Loucy (cell line): ENCODE measurements at regions not wholly inside any gene's neighbourhood (a gene's known extent, or its start where the extent isn't known, plus 50 kb on each side); places are given as distances from the start of the nearest gene placed in this dataset.

Experiments
- H2AFZ ChIP-seq: fragments of 200-600 bp; sonication (generic); 2 replicates; pipeline ENCODE4 v1.6.0; 2016; ENCODE audit warnings: antibody characterized with exemption, mild to moderate bottlenecking, low read length, moderate library complexity
- H3F3A ChIP-seq: fragments of 200-600 bp; 2 replicates; pipeline ENCODE4 v1.6.0; 2016; ENCODE audit warnings: antibody characterized with exemption, low read depth, mild to moderate bottlenecking
- H3K27me3 ChIP-seq: fragments of 200-600 bp; sonication (generic); 2 replicates; pipeline ENCODE4 v1.6.1; 2014; ENCODE audit warnings: low read length, mild to moderate bottlenecking; ENCODE audit not compliant: insufficient read depth, poor library complexity, severe bottlenecking
- H3K36me3 ChIP-seq: fragments of 200-600 bp; sonication (generic); 2 replicates; pipeline ENCODE4 v1.6.1; 2016; ENCODE audit warnings: low read length; ENCODE audit not compliant: insufficient read depth
- H3K4me1 ChIP-seq: fragments of 200-600 bp; sonication (generic); 2 replicates; pipeline ENCODE4 v1.5.1; 2014; ENCODE audit warnings: low read length, mild to moderate bottlenecking; ENCODE audit not compliant: insufficient read depth, poor library complexity, severe bottlenecking
- H3K4me2 ChIP-seq: fragments of 200-600 bp; sonication (generic); 2 replicates; pipeline ENCODE4 v1.6.0; 2014; ENCODE audit warnings: antibody characterized with exemption, low read length, low read depth, mild to moderate bottlenecking; ENCODE audit not compliant: poor library complexity, severe bottlenecking
- H3K4me3 ChIP-seq: fragments of 200-600 bp; sonication (generic); 2 replicates; pipeline ENCODE4 v1.5.1; 2014; ENCODE audit warnings: low read length, mild to moderate bottlenecking, mixed read lengths; ENCODE audit not compliant: poor library complexity, severe bottlenecking
- H3K79me2 ChIP-seq: fragments of 200-600 bp; sonication (generic); 2 replicates; pipeline ENCODE4 v1.6.1; 2014; ENCODE audit warnings: low read length; ENCODE audit not compliant: insufficient read depth
- H3K9ac ChIP-seq: fragments of 200-600 bp; sonication (generic); 2 replicates; pipeline ENCODE4 v1.6.0; 2014; ENCODE audit warnings: mild to moderate bottlenecking, low read depth, low read length, moderate library complexity; ENCODE audit not compliant: poor library complexity, severe bottlenecking
- H3K9me2 ChIP-seq: fragments of 200-600 bp; sonication (generic); replicated peaks from 2 replicates; pipeline ENCODE4 v1.6.1; 2016; ENCODE audit warnings: low read depth, low read length, mixed read lengths
- H3K9me3 ChIP-seq: fragments of 200-600 bp; sonication (generic); 2 replicates; pipeline ENCODE4 v1.6.1; 2014; ENCODE audit warnings: mild to moderate bottlenecking, antibody characterized with exemption, low read length, low read depth; ENCODE audit not compliant: insufficient read depth
- H4K20me1 ChIP-seq: fragments of 200-600 bp; sonication (generic); 2 replicates; pipeline ENCODE4 v1.6.0; 2014; ENCODE audit warnings: antibody characterized with exemption, low read length, mild to moderate bottlenecking; ENCODE audit not compliant: insufficient read depth, poor library complexity, severe bottlenecking
- EZH2phosphoT487 ChIP-seq: fragments of 200-600 bp; IDR thresholded peaks from 2 replicates; pipeline ENCODE4 v1.6.1; 2018; ENCODE audit warnings: antibody characterized with exemption, mild to moderate bottlenecking, moderate library complexity, borderline replicate concordance
- TF ChIP-seq, protein P1 (sequence below): fragments of 200-600 bp; sonication (generic); conservative IDR thresholded peaks from 2 replicates; pipeline ENCODE4 v1.5.1; 2014; ENCODE audit warnings: mild to moderate bottlenecking, antibody characterized with exemption, low read length

DNA sequence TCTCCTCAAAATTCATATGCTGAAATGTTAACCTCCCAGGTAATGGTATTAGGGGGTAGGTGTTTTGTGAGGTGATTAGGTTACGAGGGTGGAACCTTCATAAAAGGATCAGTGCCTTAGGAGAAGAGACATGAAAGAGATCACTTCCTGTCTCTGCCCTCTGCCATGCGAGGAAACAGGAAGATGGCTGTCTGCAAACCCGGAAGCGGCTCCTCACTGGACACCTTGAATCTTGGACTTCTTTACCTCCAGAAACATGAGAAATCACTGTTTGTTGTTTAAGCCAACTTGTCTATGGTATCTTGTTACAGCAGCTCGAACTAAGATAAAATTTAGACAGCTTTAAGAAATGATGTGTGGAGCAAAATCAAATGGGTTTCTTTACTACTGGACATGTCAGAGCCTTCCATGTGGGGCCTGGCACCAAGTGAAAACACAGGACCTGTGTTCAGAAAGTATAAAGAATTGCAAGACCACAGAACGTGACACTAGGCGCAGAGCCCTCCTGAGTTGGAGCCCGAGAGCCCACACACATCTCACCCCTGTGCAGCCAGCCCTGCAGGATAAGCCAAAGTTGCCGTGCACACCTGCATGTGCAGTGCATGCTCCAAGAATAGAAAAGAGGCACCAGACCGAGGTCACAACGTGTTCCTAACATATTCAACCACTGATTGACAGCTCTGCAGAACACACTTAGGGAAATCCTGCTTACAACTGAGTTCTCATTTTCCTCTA is 112.5 kb upstream of the UQCRFS1 start:
- no peak overlapping the region for H2AFZ ChIP-seq
- H3K9me3 ChIP-seq: no peaks in the 10 kb centered on the region; the same call in 1 of the 2 replicates
- no peaks in the 10 kb centered on the region for H4K20me1 ChIP-seq
- no peak for TF ChIP-seq EZH2phosphoT487
- TF ChIP-seq, protein P1, sequence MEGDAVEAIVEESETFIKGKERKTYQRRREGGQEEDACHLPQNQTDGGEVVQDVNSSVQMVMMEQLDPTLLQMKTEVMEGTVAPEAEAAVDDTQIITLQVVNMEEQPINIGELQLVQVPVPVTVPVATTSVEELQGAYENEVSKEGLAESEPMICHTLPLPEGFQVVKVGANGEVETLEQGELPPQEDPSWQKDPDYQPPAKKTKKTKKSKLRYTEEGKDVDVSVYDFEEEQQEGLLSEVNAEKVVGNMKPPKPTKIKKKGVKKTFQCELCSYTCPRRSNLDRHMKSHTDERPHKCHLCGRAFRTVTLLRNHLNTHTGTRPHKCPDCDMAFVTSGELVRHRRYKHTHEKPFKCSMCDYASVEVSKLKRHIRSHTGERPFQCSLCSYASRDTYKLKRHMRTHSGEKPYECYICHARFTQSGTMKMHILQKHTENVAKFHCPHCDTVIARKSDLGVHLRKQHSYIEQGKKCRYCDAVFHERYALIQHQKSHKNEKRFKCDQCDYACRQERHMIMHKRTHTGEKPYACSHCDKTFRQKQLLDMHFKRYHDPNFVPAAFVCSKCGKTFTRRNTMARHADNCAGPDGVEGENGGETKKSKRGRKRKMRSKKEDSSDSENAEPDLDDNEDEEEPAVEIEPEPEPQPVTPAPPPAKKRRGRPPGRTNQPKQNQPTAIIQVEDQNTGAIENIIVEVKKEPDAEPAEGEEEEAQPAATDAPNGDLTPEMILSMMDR: no peak
- no peaks in the 10 kb centered on the region for H3K79me2 ChIP-seq
- no peaks in the 10 kb centered on the region for H3K9me2 ChIP-seq
- H3K9ac ChIP-seq: no peak overlapping the region
- H3K4me2 ChIP-seq: no peak overlapping the region
- no peaks in the 10 kb centered on the region for H3K4me1 ChIP-seq
- no peaks in the 10 kb centered on the region for H3K36me3 ChIP-seq
- no peaks in the 10 kb centered on the region for H3F3A ChIP-seq
- no peaks in the 10 kb centered on the region for H3K27me3 ChIP-seq
- H3K4me3 ChIP-seq: no peak overlapping the region

DNA sequence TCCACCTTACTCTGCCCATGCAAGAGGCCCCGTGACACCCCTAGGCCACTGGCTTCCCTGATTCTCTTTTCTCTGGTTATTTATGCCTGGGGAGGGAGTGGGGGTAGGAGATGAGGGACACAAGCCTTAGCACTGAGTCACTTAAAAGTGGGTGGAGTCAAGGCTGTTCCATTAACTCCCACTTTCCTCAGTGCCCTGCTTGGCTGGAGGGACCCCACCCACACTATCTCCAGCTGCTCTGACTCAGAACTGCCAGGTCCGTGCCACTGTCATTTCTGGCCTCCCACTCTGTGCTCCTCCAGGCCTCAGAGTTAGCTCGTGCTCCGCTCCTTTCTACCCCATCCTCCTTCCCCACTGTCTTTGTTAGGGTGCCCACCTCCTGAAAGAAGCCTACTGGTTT is 113.4 kb upstream of the UQCRFS1 start:
- Histone ChIP-seq H3K9ac (no peak overlapping the region), H3K79me2 (no peaks in the 10 kb centered on the region), H4K20me1 (no peaks in the 10 kb centered on the region), H3K9me2 (no peaks in the 10 kb centered on the region), H2AFZ (no peak overlapping the region), H3K4me2 (no peak overlapping the region), H3K4me1 (no peaks in the 10 kb centered on the region), H3K9me3 (no peaks in the 10 kb centered on the region; the same call in 1 of the 2 replicates), H3F3A (no peaks in the 10 kb centered on the region), H3K27me3 (no peaks in the 10 kb centered on the region), H3K4me3 (no peak overlapping the region), H3K36me3 (no peaks in the 10 kb centered on the region)
- no peak for TF ChIP-seq EZH2phosphoT487
- TF ChIP-seq, protein P1: no peak

DNA sequence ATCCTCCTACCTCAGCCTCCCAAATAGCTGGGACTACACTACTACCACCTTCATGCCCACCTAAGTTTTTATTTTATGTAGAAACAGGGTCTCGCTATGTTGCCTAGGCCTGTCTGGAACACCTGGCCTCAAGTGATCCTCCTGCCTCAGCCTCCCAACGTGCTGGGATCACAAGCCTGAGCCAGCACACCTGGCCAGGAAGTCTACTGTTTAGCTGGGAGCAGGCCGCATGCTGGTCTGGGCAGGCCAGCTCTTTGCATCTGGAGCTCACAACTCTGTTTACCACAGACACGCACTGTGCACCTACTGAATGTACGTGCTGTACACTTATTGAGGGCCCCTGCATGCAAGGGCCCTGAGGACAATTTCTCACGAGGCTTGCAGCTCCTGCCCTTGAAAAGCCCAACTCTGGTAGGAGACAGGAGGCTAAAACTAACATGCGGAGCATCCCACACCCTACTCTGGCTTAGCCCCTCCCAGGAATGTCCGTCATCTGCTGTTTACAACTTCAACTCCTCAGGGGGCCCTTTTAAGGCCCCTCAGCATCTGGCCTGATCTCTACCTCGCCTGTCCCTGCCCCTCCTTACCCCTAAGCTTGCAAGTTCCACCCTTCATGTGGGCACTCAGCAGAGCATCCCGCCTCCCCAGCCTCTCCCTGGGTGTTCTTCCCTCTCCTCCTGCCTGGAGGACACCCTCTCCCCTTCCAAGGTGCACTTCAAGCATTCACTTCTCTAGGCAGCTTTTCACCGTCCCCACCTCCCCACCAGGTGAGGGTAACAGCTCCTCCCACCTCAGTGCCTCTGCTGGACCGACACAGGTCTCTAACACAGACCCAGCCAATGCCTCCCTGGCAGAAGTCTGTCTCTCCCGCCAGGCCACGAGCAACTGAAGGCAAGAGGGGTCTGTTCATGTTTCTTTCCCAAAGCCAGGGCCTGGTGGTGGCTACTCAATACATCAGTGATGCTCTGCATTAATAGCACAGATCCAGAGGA is 114.2 kb upstream of the UQCRFS1 start:
- Histone ChIP-seq H3K9me3 (no peaks in the 10 kb centered on the region; the same call in 1 of the 2 replicates), H3K4me1 (no peaks in the 10 kb centered on the region), H3K27me3 (no peaks in the 10 kb centered on the region), H3K4me3 (no peak overlapping the region), H3K79me2 (no peaks in the 10 kb centered on the region), H3K9ac (no peak overlapping the region), H4K20me1 (no peaks in the 10 kb centered on the region), H3F3A (no peaks in the 10 kb centered on the region), H3K36me3 (no peaks in the 10 kb centered on the region), H2AFZ (no peak overlapping the region), H3K4me2 (no peak overlapping the region), H3K9me2 (no peaks in the 10 kb centered on the region)
- TF ChIP-seq, protein P1: no peak
